ENCODE measurements at regions not wholly inside any gene's neighbourhood (a gene's known extent, or its start where the extent isn't known, plus 50 kb on each side); places are given as distances from the start of the nearest gene placed in this dataset.
"Not testable (repeated sequence)": the region's sequence is repeated elsewhere in the genome, so short reads cannot be mapped to it uniquely, and the experiment has no call there.

GRCh38 chr2:62391696-62392095, 114.3 kb downstream of the TMEM17 start:
- CTCF ChIA-PET, result no interaction called here
- in situ Hi-C loops (cut with HindIII; ENCODE audit: low pct_unique_long_range_greater_than_20kb, low sequenced_read_pairs), result no loop called here
- Histone ChIP-seq H3K4me3 (ENCODE audit: low read depth in 2 of 2, low read length in 2 of 2) (no peak overlapping the region), H3K4me1 (ENCODE audit: control insufficient read depth, insufficient read depth, low read length) (no peaks in the 10 kb centered on the region), H3K27ac (ENCODE audit: low read length) (no peak overlapping the region), H3K9me3 (ENCODE audit: control insufficient read depth, insufficient read depth, low read depth, low read length) (no peaks in the 10 kb centered on the region), H3K36me3 (ENCODE audit: control insufficient read depth, insufficient read depth, low read length) (no peaks in the 10 kb centered on the region), H3K27me3 (ENCODE audit: control insufficient read depth, insufficient read depth, low read length) (no peaks in the 10 kb centered on the region)
- no TSS peak for BruUV-seq (replicated peaks)
- intact Hi-C loops (cut with micrococcal nuclease; ENCODE audit: unreplicated experiment), result no loop called here
- ATAC-seq (no peak), DNase-seq (ENCODE audit: low read depth, low spot score) (no peak)
- POLR2A ChIA-PET, result no interaction called here
- TF ChIP-seq POLR2AphosphoS5 (IDR thresholded peaks at IDR 0.05; ENCODE audit: low read depth, low read length) (no peak), SIN3A (IDR thresholded peaks at IDR 0.05; ENCODE audit: borderline replicate concordance, insufficient read depth, low read depth, low read length) (no peak), REST (IDR thresholded peaks at IDR 0.05; ENCODE audit: insufficient read depth in 1 of 2, low read depth in 2 of 2, low read length in 1 of 2) (no peak), CTCF (IDR thresholded peaks at IDR 0.05) (no peak), TCF7L2 (IDR thresholded peaks at IDR 0.05; ENCODE audit: low read depth, low read length) (no peak)

- BruUV-seq (replicated peaks); H3K27ac ChIP-seq (ENCODE audit: low read length); DNase-seq (ENCODE audit: low read depth, low spot score); H3K36me3 ChIP-seq (ENCODE audit: control insufficient read depth, insufficient read depth, low read length); ATAC-seq; intact Hi-C loops (cut with micrococcal nuclease; ENCODE audit: unreplicated experiment); H3K4me1 ChIP-seq (ENCODE audit: control insufficient read depth, insufficient read depth, low read length); POLR2A ChIA-PET; H3K4me3 ChIP-seq (ENCODE audit: low read depth in 2 of 2, low read length in 2 of 2); H3K9me3 ChIP-seq (ENCODE audit: control insufficient read depth, insufficient read depth, low read depth, low read length); in situ Hi-C loops (cut with HindIII; ENCODE audit: low pct_unique_long_range_greater_than_20kb, low sequenced_read_pairs); CTCF ChIA-PET; H3K27me3 ChIP-seq (ENCODE audit: control insufficient read depth, insufficient read depth, low read length): not testable (repeated sequence)
These were observed 119.6 kb downstream of the TMEM17 start for GRCh38 chr2:62386378-62386777.

GRCh38 chr2:62383846-62384245, 122.1 kb downstream of the TMEM17 start:
- no peak for DNase-seq (ENCODE audit: low read depth, low spot score)
- ATAC-seq, result no peak
- no TSS peak for BruUV-seq (replicated peaks)
- no peaks in the 10 kb centered on the region for H3K9me3 ChIP-seq (ENCODE audit: control insufficient read depth, insufficient read depth, low read depth, low read length)
- no peaks in the 10 kb centered on the region for H3K36me3 ChIP-seq (ENCODE audit: control insufficient read depth, insufficient read depth, low read length)
- ChIA-PET POLR2A (no interaction called here), CTCF (no interaction called here)
- no peak overlapping the region for H3K27ac ChIP-seq (ENCODE audit: low read length)
- intact Hi-C loops (cut with micrococcal nuclease; ENCODE audit: unreplicated experiment), result no loop called here
- H3K4me3 ChIP-seq (ENCODE audit: low read depth in 2 of 2, low read length in 2 of 2), result no peak overlapping the region
- H3K4me1 ChIP-seq (ENCODE audit: control insufficient read depth, insufficient read depth, low read length), result no peaks in the 10 kb centered on the region
- in situ Hi-C loops (cut with HindIII; ENCODE audit: low pct_unique_long_range_greater_than_20kb, low sequenced_read_pairs), result no loop called here
- H3K27me3 ChIP-seq (ENCODE audit: control insufficient read depth, insufficient read depth, low read length), result no peaks in the 10 kb centered on the region; the same call in 1 of the 2 replicates
- TF ChIP-seq POLR2AphosphoS5 (IDR thresholded peaks at IDR 0.05; ENCODE audit: low read depth, low read length) (no peak), SIN3A (IDR thresholded peaks at IDR 0.05; ENCODE audit: borderline replicate concordance, insufficient read depth, low read depth, low read length) (no peak), CTCF (IDR thresholded peaks at IDR 0.05) (no peak), REST (IDR thresholded peaks at IDR 0.05; ENCODE audit: insufficient read depth in 1 of 2, low read depth in 2 of 2, low read length in 1 of 2) (no peak), TCF7L2 (IDR thresholded peaks at IDR 0.05; ENCODE audit: low read depth, low read length) (no peak)

Measured in Panc1 (cell line).